ENCODE measurements at regions not wholly inside any gene's neighbourhood (a gene's known extent, or its start where the extent isn't known, plus 50 kb on each side); places are given as distances from the start of the nearest gene placed in this dataset.

- TF ChIP-seq CTCF (IDR thresholded peaks at IDR 0.05) (no peak), POLR2A (IDR thresholded peaks at IDR 0.05) (no peak), EP300 (IDR thresholded peaks at IDR 0.05) (no peak)
Measured at GRCh38 chr2:19579461-19579860, 221.0 kb upstream of the OSR1 start.
